GM21367 (cell line): ENCODE measurements at regions not wholly inside any gene's neighbourhood (a gene's known extent, or its start where the extent isn't known, plus 50 kb on each side); places are given as distances from the start of the nearest gene placed in this dataset.
"Not testable (repeated sequence)": the region's sequence is repeated elsewhere in the genome, so short reads cannot be mapped to it uniquely, and the experiment has no call there.

ENCODE experiments used
- ATAC-seq: cut with Tn5 transposase; IDR thresholded peaks from one replicate; pipeline ENCODE4 v1.9.1; 2021; ENCODE audit not compliant: unreplicated experiment

DNA sequence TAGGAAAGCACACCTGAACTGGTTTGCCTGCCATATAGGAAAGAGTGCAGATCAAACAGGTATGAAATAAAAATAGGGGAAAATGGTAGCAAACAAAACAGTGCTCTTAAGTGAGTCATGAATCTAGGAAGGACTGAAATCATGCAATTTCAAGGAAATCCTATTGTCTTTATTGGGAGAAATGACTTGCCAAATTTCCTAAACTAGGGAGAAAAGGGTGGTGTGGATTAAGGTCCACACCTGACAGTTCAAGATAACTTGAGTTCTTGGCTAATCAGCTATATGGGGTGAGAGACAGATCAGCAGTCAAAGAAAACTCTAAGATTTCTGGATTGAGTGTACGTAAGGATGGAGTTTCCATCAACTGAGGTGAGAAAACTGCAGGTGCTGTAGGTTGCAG is 101.1 kb downstream of the PRKAB2 start:
- no peak for ATAC-seq

DNA sequence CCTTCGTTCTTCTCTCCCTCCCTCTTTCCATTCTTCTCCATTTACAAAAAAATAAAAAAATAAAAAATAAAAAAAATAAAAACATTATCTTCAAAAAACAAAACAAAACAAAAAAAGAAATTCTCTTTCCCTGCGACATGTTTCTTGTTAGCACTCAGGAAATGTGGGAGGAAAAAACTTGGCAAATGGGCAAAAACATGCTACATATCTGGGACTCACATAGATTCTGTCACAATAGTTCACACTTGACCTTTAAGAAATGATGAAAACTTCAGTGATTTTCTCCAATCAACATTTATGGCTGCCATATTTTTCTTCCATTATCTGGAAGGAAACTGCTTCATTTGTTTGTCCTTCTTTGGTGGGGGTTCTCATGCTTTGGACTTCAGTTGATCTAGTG is 109.3 kb downstream of the PRKAB2 start:
- no peak for ATAC-seq

DNA sequence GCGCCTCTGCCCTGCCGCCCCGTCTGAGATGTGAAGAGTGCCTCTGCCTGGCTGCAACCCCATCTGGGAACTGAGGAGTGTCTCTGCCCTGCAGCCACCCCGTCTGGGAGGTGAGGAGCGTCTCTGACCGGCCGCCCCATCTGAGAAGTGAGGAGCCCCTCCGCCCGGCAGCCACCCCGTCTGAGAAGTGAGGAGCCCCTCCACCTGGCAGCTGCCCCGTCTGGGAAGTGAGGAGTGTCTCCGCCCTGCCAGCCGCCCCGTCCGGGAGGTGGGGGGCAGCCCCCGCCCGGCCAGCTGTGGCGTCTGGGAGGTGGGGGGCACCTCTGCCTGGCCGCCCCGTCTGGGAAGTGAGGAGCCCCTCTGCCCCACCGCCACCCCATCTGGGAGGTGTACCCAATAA is 110.4 kb downstream of the PRKAB2 start:
- ATAC-seq = not testable (repeated sequence)

GRCh38 chr1:147053269-147053668 is 115.1 kb downstream of the NBPF12 start:
- ATAC-seq = no peak

DNA sequence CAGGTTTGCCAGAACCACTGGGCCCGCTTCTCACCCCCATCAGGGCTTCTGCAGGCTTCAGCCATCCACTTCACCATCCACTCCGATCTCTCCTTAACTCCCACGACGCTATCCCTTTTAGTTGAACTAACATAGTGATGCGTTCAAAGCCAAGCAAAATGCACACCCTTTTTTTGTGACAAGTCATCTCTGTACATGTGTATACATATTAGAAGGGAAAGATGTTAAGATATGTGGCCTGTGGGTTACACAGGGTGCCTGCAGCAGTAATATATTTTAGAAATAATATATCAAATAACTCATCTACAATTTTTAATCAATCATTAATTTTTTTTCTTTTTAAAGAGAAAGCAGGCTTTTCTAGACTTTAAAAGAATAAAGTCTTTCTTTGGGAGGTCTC is 114.6 kb downstream of the NBPF12 start:
- ATAC-seq = no peak

DNA sequence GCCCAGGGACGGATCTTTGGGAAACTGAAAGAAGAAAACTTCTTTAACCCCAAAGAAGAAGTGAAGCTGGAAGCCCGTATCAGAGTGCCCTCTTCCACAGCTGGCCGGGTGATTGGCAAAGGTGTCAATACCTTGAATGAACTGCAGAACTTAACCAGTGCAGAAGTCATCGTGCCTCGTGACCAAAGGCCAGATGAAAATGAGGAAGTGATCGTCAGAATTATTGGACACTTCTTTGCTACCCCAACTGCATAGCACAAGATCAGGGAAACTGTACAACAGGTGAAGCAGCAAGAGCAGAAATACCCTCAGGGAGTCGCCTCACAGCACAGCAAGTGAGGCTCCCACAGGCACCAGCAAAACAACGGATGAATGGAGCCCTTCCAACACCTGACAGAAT is 114.0 kb downstream of the NBPF12 start:
- ATAC-seq = no peak

- ATAC-seq = no peak
Observed at GRCh38 chr1:147051136-147051535, 113.0 kb downstream of the NBPF12 start.

- no peak for ATAC-seq
Observed at GRCh38 chr1:147050654-147051053, 112.5 kb downstream of the NBPF12 start.

DNA sequence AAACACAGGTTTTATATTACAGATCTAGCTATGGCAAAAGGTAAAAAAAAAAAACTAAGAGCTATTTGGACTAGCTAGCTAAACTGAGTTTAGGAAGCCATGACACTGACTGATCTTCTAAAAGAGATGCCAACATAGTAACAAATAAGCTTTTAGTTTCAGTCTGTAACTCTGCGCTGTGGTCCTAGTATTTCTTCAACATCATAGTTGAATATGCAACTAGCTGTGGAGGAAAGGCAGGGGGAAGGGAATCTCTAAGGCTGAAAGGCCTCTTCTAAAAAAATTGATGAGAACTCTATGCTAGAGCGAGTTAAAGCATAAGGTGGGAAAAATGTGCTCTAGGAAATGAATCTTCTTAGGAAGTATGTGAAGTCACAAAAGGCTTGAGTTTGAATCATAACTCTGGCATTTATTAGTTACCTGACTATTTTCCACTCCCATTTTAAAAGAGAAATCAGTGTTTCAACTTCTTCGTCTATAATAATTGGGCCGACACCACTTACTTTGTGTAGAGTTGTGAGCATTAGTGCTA is 108.8 kb downstream of the NBPF12 start:
- ATAC-seq = not testable (repeated sequence)

- ATAC-seq = no peak
Observed at GRCh38 chr1:147046189-147046862, 108.2 kb downstream of the NBPF12 start.
